ENCODE measurements at regions not wholly inside any gene's neighbourhood (a gene's known extent, or its start where the extent isn't known, plus 50 kb on each side); places are given as distances from the start of the nearest gene placed in this dataset.
"Not testable (repeated sequence)": the region's sequence is repeated elsewhere in the genome, so short reads cannot be mapped to it uniquely, and the experiment has no call there.

- FAIRE-seq (no peak), DNase-seq (ENCODE audit: insufficient read length, low spot score) (no peak)
Measured at GRCh38 chr22:49408102-49408836, 419.4 kb downstream of the BRD1 start.

DNA sequence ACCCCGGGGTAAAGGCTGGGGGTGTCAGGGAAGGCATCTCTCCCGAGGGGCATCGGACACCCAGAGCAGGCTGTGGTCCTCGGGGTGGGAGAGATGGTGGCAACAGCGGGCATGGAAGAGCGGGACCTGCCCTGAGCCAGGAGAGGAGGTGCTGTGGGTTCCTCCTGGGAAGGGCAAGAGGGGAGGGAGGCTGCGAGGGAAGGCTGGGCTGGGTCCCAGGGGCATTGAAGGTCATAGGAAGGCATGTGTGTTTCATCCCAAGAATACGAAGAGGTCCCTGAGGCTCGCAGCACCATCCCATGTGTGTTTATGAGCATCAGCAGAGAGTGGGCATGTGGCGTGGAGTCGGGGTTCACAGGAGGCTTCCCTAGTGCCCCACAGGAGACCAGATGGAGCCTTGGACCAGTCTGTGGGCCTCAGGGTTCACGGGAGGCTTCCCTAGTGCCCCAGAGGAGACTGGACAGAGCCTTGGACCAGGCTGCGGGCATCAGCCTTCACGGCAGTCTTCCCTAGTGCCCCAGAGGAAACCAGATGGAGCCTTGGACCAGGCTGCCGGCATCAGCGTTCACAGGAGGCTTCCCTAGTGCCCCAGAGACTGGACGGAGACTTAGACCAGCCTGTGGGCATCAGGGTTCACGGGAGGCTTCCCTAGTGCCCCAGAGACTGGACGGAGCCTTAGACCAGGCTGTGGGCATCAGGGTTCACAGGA lies 420.6 kb downstream of the BRD1 start:
- no peak for DNase-seq (ENCODE audit: insufficient read length, low spot score)
- FAIRE-seq = no peak

DNA sequence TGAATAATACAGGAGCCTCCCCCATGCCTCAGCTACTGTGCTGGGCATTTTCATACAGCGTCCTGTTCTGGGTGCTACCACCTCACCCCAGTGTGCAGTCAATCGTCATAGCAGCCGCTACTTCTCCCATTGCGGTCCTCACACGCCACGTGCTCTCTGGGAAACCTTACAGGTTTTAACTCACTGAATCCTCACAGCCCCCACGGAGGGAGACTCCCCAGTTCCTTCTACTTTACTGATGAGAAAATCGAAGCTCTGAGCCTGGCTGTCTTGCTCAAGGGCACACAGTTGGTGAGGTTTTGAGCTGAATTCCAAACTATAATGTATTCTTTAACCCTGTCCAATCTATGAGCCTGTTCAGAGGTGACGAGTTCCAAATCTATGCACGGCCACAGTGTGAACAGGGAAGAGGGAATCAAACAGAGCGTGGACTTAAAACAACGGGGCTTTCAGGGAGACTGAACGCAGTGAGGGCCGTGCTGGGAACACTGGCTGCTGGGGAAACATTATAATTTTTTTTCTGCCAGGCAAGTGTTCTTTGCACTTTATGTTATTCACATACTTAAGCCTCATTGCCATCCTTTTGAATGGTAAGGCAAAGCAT lies 421.5 kb downstream of the BRD1 start:
- no peak for FAIRE-seq

GRCh38 chr22:49405590-49405989 lies 422.1 kb downstream of the BRD1 start:
- DNase-seq (ENCODE audit: insufficient read length, low spot score) = no peak
- no peak for FAIRE-seq

More for the DNA sequence above, 421.5 kb downstream of the BRD1 start:
- DNase-seq (ENCODE audit: insufficient read length, low spot score) = no peak

- DNase-seq (ENCODE audit: insufficient read length, low spot score) (no peak), FAIRE-seq (no peak)
Measured at GRCh38 chr22:49404576-49405241, 423.0 kb downstream of the BRD1 start.

DNA sequence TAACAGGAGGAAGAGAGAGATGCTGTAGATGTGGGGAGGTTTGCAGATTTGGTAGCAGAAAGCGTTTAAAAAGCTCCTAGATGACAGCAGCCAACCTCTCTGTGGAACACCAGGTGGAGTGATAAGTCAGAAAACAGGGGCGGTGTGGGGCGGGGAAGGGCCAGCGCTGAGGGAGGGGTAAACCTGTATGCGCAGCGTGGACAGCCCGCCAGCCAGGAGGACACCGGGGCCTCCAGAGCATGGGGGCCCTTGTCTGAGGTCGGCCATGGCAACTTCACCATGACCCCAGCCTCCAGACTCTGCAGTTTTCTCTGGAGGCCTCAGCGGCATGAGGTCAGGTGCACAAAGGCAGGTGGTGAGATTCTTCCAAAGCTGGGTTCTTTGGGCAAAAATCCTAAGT lies 423.7 kb downstream of the BRD1 start:
- FAIRE-seq = no peak
- no peak for DNase-seq (ENCODE audit: insufficient read length, low spot score)

DNA sequence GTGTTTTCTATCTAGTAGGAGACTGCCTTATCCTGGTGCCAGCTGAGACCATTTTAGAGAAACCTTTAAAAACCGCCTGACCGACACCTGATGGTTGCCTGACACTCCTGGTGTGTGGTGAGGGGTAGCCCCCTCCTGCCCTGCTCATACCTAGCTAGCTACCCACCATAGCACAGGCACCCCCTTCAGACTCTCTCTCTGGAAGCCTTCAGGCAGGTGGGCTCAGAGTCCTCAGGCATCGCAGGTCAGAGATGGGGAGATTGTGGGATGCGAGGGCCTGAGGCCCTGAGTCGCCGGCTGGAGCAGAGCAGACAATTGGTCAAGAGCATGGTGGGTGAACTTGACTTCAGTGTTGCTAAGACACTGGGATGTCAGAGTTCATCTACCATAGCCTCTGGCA lies 424.6 kb downstream of the BRD1 start:
- FAIRE-seq (no peak), DNase-seq (ENCODE audit: insufficient read length, low spot score) (no peak)

GRCh38 chr22:49402169-49402568 lies 425.5 kb downstream of the BRD1 start:
- FAIRE-seq (no peak), DNase-seq (ENCODE audit: insufficient read length, low spot score) (no peak)

DNA sequence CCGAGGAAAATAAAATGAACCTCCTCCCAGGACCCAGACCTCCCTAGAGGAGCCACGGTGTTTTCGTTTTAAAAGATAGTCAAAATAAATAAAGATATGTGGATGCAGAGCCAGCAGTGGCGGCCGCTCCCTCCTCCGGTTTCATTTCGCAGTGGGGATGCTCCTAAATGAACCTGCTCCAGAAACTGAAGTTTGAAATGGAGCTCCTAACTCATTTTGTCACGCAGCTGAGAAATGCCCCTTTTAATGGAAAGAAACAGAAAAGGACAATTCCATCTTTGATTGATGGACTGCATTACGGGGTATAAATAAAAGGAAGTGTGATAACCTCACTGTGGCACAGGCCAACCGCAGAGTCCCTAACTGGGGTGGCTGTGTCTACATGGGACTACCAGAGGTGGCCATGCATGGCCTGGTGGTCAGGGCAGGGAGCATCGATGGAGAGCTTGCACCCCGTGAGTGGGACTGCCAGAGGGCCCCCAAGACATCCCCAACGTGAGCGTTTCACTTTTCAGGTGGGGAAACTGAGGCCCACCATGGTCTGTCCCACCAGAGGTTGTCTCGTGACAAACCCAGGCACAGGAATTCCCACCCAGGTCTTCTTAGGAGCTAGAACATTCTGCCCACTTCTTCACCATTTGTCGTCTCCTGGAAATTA lies 426.6 kb downstream of the BRD1 start:
- DNase-seq (ENCODE audit: insufficient read length, low spot score) (no peak), FAIRE-seq (no peak)

DNA sequence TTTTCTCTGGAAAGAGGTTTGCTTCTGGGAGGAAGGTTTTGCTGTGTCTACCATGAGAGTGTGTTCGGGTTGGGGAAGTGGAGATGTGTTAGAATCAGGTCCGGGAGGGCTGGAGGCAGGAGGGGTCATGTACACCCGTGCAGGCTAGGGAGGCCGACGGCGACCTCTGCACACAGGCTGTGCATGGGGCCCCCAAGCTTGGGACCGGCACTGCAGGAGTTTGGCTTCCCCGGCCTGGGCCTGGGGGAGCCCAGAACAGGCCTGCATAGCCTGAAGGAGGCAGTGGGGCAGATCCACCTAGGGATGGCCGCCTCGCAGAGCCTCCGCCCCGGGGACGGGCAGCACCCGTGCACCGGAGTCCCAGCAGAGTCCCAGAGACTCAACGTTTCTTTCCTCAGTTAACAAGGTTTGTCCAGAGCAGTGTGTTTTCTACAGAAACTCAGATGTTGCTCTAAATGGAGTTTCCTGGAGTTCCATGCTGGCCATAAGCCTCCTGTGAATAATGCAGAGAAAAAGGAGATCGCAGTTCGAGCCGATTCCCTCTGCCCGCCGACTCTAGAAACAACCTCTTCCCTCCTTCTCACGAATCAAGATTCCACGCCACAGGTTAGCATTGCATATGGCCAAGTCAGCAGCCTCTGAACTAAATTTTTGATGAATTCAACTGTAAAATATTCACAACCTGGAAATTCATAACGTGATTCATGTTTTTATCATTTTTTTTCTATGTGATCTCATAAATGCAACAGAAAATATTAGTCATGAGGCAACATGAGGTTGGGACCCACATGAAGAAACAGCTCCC lies 427.3 kb downstream of the BRD1 start:
- DNase-seq (ENCODE audit: insufficient read length, low spot score) (no peak), FAIRE-seq (no peak)

GRCh38 chr22:49398646-49399045 lies 429.0 kb downstream of the BRD1 start:
- FAIRE-seq = no peak
- no peak for DNase-seq (ENCODE audit: insufficient read length, low spot score)

- no peak for DNase-seq (ENCODE audit: insufficient read length, low spot score)
- FAIRE-seq = no peak
Measured at GRCh38 chr22:49398115-49398514, 429.6 kb downstream of the BRD1 start.

- DNase-seq (ENCODE audit: insufficient read length, low spot score) (no peak), FAIRE-seq (no peak)
Measured at GRCh38 chr22:49396817-49397216, 430.9 kb downstream of the BRD1 start.

- FAIRE-seq = no peak
- DNase-seq (ENCODE audit: insufficient read length, low spot score) = no peak
Measured at GRCh38 chr22:49395617-49396016, 432.1 kb downstream of the BRD1 start.

DNA sequence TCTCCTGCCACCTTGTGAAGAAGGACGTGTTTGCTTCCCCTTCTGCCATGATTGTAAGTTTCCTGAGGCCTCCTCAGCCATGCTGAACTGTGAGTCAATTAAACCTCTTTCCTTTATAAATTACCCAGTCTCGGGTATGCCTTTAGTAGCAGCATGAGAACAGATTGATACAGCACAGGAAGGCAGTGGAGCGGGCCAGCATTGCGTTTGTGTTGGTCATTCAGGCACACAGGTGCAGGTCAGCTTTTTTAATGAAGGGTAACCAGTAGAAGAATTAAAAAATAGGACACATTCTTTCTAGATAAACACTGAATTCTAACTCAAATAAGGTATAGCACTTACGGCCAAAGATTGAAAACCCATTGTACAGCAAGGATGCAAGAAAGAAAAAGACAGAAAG lies 432.6 kb downstream of the BRD1 start:
- not testable (repeated sequence) for FAIRE-seq

GRCh38 chr22:49394116-49394785 lies 433.4 kb downstream of the BRD1 start:
- FAIRE-seq = no peak

More for the DNA sequence above, 432.6 kb downstream of the BRD1 start:
- not testable (repeated sequence) for DNase-seq (ENCODE audit: insufficient read length, low spot score)

DNA sequence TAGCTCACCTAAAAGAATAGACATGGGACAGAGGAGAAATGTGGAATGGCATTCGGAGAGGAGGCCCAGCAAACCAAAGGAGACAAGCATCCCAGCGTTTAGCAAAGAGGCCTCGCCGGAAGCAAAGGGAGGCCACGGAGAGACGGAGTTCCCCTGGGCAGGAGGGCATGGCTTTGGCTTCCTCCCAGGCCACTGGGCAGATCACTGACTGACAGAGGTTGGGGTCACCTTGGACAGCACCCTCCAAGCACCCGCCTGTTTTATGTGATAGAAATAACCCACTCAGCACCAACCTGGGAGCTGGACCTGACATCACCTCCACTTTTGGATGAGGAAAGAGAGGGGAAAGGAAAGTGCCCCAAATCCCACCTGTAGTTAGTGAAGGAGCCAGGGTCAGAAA lies 434.1 kb downstream of the BRD1 start:
- FAIRE-seq (no peak), DNase-seq (ENCODE audit: insufficient read length, low spot score) (no peak)

More at GRCh38 chr22:49394116-49394785, 433.4 kb downstream of the BRD1 start:
- no peak for DNase-seq (ENCODE audit: insufficient read length, low spot score)

DNA sequence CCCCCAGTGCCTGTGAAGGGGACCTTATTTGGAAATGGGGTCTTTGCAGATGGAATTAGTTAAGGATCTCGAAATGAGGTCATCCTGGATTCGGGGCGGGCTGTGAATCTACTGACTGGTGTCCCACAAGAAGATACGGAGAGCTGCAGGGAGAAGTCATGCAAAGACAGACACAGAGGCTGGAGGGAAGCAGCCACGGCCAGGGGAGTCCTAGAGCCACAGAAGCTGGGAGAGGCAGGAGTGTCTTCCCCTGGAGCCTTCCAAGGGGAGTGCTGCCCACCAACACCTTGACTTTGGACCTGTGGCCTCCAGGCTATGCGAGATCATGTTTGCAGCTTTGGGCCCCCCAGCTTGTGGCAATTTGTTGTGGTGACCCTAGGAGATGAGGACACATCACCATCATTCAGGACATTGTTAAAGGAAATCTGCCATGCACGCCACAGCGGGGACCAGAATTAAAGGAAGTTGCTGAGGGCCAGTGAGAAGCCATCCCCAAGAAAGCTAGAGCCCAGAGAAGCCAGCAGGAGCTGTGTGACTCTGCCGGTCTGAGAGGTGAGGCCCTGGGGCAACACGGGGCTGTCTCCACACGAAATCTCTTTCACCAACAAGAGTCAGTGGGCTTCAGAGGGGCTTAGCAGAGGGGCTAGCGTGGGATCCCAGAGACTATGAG lies 434.7 kb downstream of the BRD1 start:
- no peak for DNase-seq (ENCODE audit: insufficient read length, low spot score)
- no peak for FAIRE-seq

DNA sequence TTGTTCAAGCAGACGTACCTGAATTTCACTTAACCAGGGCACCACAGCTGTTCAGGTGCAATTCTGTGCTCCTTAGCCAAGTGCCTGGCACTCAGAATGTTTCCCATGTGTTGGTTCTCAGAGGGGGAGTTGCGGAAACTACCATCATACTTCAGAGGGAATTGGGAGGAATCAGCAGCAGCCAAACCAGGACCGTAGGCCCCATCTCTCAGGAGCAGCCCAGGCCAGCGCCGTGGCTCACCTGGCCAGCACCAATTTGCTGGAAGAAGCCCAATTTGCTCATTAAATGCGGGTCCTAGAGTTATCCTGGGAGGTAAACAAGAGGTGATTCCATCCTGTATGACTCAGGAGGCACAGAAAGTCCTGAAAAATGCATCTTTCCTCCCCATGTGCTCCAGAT lies 435.4 kb downstream of the BRD1 start:
- no peak for DNase-seq (ENCODE audit: insufficient read length, low spot score)
- FAIRE-seq = no peak

Data from HTR-8/SVneo (cell line).